ENCODE measurements at regions not wholly inside any gene's neighbourhood (a gene's known extent, or its start where the extent isn't known, plus 50 kb on each side); places are given as distances from the start of the nearest gene placed in this dataset.

DNA sequence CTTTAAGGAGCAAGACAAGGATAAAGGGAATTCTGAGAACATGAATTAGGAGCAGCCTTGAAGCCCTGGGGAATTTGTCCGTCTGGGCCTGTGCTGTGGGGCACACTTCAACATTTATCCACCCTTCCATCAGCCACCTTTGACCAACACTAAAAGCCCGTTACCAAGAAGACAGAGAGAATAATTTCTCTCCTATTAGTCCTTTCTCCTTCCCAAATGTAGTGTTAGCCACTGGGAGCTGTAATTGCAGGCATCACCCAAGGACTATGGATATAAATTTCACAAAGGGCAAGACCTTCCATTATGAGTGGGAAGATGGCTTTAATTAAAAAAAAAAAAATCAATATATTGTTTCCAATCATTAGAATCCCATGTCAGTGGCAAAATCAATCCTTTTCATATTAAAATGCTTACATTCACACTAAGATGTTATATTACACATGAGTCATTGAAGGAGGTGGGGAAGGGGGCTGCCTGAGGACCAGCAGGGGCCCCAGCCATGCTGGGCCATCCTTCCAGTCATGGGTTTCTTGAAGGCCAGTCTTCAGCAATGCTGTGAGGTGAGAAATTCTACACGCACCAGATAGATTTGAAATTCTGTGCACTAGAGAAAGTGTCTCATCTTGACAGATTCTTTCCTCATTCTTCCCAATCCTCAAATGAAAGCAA lies 292.5 kb upstream of the NRP1 start:
- WGBS (ENCODE audit: insufficient coverage, low coverage, low lambda C conversion rate, missing lambda C conversion rate): 100% methylated on average over 2 of the region's 3 CpGs
- Histone ChIP-seq H3K9me3 (no peaks in the 10 kb centered on the region), H3K27me3 (no peaks in the 10 kb centered on the region), H3K4me1 (no peaks in the 10 kb centered on the region), H3K36me3 (no peaks in the 10 kb centered on the region), H3K4me3 (no peak overlapping the region), H3K27ac (no peak overlapping the region)
- ATAC-seq (no peak), DNase-seq (no peak)
- intact Hi-C loops (cut with DNase I): no loop called here
- TF ChIP-seq CTCF (IDR thresholded peaks at IDR 0.05) (no peak), POLR2A (IDR thresholded peaks at IDR 0.05) (no peak)

DNA sequence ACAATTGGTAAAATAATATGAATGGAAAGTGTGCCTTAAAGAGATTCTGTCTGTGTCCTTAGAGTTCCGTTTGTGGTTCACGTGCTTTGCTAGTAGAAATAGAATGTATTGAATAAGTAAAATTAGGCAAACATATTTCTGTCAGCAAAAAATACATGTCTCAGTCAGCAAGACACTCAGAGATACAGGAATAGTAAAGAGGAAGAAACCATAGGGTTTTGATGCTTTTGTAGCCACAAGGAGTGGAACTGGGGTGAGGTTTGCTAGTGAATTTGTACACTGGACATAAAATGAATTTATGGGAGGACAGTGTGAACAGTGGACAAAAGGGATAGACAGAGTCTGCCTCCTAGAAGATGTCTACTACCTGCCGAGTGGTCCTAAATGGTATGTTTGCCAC lies 289.2 kb upstream of the NRP1 start:
- Histone ChIP-seq H3K27ac (no peak overlapping the region), H3K4me1 (no peaks in the 10 kb centered on the region), H3K27me3 (no peaks in the 10 kb centered on the region), H3K9me3 (no peaks in the 10 kb centered on the region), H3K36me3 (no peaks in the 10 kb centered on the region), H3K4me3 (no peak overlapping the region)
- intact Hi-C loops (cut with DNase I): no loop called here
- no peak for DNase-seq
- no peak for TF ChIP-seq POLR2A (IDR thresholded peaks at IDR 0.05)
- no peak for TF ChIP-seq CTCF (IDR thresholded peaks at IDR 0.05)
- ATAC-seq: peak in 3 of 4 donors; percentile 38 to 61 (median 41)
- WGBS (ENCODE audit: insufficient coverage, low coverage, low lambda C conversion rate, missing lambda C conversion rate): 47% methylated on average over 2 of the region's 3 CpGs

GRCh38 chr10:33621101-33621500 lies 286.6 kb upstream of the NRP1 start:
- intact Hi-C loops (cut with DNase I): no loop called here
- no peak for DNase-seq
- no peak for TF ChIP-seq POLR2A (IDR thresholded peaks at IDR 0.05)
- no peak for TF ChIP-seq CTCF (IDR thresholded peaks at IDR 0.05)
- Histone ChIP-seq H3K27ac (no peak overlapping the region), H3K36me3 (no peaks in the 10 kb centered on the region), H3K27me3 (no peaks in the 10 kb centered on the region), H3K4me1 (no peaks in the 10 kb centered on the region), H3K4me3 (no peak overlapping the region), H3K9me3 (no peaks in the 10 kb centered on the region)
- peak in 2 of 4 donors; percentile 35 to 38 for ATAC-seq
- 66% methylated on average over 4 of the region's 4 CpGs for WGBS (ENCODE audit: insufficient coverage, low coverage, low lambda C conversion rate, missing lambda C conversion rate)

DNA sequence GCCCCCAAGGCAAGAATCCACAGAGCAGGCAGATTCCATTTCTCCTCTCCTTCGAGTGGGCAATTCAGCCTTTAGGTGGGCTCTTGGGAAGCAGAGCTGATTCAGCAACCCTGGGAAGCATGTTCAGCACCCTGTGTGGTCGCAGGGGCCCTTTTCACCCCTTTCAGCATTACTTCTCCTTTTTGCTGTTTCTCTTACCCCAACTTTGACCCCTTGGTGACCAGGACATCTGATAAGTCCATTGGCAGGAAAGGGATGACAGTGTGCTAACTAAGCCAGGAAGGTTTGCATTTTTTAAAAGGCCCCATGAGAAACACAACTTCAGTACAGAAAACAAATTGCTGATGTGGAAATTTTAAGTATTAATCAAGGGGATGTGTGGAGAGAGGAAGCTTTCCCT lies 283.7 kb upstream of the NRP1 start:
- no peak overlapping the region for H3K27ac ChIP-seq
- H3K4me1 ChIP-seq: no peaks in the 10 kb centered on the region
- intact Hi-C loops (cut with DNase I): no loop called here
- no peaks in the 10 kb centered on the region for H3K27me3 ChIP-seq
- no CpG with 5 or more reads among the region's 2 CpGs for WGBS (ENCODE audit: insufficient coverage, low coverage, low lambda C conversion rate, missing lambda C conversion rate)
- TF ChIP-seq CTCF (IDR thresholded peaks at IDR 0.05) (no peak), POLR2A (IDR thresholded peaks at IDR 0.05) (no peak)
- H3K4me3 ChIP-seq: no peak overlapping the region
- DNase-seq: no peak
- no peaks in the 10 kb centered on the region for H3K36me3 ChIP-seq
- peak in 1 of 4 donors; percentile 25 for ATAC-seq
- H3K9me3 ChIP-seq: no peaks in the 10 kb centered on the region

All from right lobe of liver (tissue), 6 donors.